Activated CD4-positive, CD25-positive, alpha-beta regulatory T cell treated with anti-CD3 and anti-CD28 coated beads, Interleukin-2, amount 50 U/mL, for 16 hours (primary cell): ENCODE measurements at regions not wholly inside any gene's neighbourhood (a gene's known extent, or its start where the extent isn't known, plus 50 kb on each side); places are given as distances from the start of the nearest gene placed in this dataset.

Experiments
- DNase-seq: peaks from one replicate; pipeline ENCODE4 v3.0.0-alpha.2; 2020; ENCODE audit warnings: low read depth, low spot score

GRCh38 chr15:26477044-26477443 is 295.8 kb downstream of the GABRB3 start:
- no peak for DNase-seq

DNA sequence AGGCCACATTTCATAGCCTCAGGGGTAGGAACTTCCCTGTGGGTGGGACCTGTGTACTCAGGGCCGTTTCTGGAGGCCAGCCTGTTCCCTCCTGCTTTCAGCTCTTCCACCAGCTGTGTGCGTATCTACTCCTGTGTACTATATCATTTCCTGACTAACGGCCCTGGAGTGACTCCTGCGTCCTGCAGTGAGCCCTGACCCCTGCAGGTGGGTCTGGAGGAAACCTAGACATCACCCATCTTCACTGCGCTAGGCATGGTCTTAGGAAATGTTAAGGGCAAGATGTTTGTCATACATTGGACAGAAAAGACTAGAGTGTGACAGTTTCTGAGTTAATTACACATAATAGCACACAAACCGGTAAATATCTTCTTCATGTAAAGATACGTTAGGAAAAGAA is 297.3 kb downstream of the GABRB3 start:
- DNase-seq, result no peak

DNA sequence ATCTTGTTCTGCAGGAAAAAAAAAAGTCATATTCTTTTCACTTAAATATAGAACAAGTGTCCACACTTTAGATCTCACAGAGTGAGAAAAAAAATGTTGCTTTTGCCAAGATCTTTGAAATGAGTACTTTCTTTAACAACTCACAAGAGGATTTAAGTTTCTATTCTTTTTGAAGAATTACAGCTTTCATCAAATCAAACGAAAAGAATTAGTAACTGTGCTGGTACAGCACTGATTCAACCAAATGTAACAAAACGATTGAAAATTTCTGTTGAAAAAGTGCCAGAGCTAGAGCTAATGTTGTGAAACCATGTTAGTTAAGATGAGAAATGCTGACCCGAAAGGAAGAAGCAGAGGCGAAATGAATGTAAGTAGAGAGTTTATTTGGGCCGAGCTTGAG is 300.2 kb downstream of the GABRB3 start:
- no peak for DNase-seq

GRCh38 chr15:26461847-26462608 is 310.8 kb downstream of the GABRB3 start:
- DNase-seq, result no peak

DNA sequence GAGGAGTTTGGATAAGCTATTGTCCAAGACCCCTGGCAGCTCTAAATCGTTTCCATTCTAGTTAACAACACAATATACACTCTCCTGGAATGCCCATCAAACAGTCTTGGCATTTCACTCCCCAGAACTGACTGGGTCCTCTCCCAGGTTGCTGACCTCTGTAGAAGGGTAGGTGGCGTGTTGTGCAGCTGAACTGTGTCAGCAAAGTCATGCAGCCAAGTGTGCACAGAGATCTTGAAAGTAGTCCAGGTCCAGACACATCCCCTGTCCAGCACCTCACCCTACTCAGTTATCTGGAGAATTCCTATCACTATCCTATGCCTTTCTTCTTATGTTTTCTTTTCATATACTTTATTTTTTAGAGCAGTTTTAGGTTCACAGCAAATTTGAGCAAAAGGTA is 312.7 kb downstream of the GABRB3 start:
- no peak for DNase-seq

DNA sequence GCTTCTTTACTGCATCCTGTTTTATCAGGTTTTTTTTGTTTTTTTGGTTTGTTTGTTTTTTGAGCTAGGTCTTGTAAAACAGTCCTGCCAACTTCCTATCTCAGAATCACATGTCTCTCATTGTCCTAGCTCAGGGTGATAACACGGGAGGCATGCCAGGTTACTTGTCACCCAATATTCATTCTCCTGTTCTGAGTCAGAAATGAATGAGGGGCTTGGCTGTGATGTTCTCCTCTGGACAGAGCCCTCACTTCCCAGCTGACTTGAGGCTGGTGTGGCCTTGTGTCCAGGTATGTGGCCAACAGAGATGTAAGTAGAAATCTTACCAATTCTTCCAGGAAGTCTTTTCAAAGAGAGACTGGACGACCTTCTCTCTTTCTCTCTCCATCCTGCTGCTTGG is 317.0 kb downstream of the GABRB3 start:
- DNase-seq, result no peak

DNA sequence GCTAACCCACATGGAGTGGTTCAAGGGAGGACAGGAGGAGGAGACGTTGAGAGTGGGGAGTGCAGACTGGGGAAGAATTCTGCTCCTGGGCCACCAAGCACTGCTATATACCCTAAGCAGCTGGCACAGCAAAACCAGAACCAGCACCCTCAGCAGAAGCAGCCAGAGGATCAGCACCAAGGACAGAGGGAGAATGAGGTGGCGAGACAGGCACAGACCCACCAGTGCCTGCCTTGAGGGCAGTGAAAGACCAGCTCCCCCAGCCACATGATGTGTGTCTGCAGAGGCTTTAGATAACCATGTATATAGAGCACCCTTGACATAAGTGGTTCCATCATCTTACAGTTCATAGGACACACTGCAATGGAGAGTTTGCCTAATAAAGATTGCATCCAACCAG is 319.0 kb downstream of the GABRB3 start:
- DNase-seq, result no peak

- no peak for DNase-seq
Observed at GRCh38 chr15:26451995-26452394, 320.9 kb downstream of the GABRB3 start.

DNA sequence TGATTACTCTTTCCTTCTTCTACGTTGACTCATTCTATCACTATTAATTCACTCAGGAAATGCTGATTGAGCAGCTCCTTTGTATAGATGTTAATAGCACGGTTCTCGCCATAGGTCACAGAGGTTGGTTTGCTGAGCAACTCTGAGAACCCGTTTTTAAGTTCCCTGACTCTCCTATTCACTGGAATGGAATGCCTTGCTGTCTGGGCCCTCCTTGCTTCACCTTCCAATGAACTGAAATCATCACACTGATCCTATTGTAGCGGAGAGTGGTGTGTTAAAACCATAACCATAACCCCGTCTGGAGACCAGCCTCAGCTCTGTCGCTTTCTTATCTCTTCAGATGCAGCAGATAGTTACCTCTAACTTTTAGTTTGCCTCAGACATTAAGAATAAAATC is 323.6 kb downstream of the GABRB3 start:
- DNase-seq, result no peak

DNA sequence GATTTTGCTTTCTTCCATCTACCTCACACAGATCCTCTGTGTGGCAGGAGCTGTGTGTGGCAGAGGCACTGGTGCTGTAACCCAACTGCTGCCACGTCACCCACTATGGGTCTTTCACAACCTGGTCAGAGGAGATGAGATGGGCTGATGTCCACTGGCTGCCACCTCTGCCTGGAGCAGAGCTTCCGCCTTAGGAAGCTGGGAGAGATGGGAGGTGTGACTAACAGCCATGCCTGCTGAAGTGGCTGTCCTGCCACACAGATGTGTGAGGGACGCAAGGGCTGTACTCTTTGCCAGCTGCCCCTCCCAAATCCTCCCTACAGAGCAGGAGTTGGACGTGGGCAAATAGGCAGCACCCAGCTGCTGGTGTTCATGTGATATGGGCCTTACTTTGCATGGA is 329.5 kb downstream of the GABRB3 start:
- DNase-seq, result no peak

GRCh38 chr15:26442680-26443079 is 330.2 kb downstream of the GABRB3 start:
- DNase-seq, result no peak

DNA sequence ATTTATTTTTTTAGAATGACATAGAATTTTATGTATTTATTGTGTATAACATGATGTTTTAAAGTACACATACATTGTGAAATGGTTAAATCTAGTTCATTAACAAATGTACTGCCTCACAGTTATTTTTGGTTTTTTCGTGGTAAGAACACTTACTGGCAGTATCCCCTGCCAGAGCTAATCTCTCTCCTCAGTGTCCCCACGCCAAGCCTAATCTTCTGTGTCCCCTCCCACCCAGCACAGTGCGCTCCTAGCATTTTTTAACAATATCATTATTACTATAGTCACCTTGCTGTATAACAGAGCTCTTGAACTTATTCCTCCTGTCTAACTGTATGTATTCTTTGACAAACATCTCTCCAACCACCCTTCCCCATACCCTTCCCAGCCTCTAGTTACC is 333.2 kb downstream of the GABRB3 start:
- no peak for DNase-seq

DNA sequence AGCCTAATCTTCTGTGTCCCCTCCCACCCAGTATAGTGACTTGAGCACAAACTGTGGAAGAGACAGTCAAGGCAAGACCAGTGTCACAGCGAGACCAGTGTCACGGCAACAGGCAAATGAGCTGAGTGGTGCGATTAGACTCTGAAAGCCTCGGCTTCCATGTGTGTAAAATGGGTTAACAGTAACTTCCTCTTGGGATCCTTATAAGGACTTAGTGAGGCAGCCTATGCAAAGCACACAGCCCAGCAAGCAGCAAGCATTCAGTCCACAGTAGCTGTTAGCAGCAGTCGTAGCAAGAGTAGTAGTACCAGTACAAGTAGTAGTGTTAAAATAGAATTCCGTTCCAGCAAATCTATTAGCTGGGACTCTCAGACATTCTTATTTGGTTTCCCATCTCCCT is 334.1 kb downstream of the GABRB3 start:
- no peak for DNase-seq

DNA sequence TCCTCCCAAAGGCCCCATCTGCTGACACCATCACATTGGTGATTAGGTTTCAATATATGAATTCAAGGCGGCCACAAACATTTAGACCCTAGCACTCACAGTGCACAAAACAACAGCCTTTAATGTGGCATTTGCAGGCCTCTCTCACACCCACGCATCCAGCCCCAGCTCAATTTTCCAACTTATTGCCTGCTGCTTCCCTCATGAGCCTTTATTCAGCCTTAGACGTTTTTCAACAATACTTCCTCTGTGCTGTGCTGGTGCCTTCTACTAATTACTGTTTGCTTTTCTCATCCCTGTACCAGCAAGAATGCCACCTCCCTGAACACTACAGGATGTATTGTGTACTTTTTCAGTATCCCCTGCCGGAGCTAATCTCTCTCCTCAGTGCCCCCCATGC is 334.6 kb downstream of the GABRB3 start:
- no peak for DNase-seq

DNA sequence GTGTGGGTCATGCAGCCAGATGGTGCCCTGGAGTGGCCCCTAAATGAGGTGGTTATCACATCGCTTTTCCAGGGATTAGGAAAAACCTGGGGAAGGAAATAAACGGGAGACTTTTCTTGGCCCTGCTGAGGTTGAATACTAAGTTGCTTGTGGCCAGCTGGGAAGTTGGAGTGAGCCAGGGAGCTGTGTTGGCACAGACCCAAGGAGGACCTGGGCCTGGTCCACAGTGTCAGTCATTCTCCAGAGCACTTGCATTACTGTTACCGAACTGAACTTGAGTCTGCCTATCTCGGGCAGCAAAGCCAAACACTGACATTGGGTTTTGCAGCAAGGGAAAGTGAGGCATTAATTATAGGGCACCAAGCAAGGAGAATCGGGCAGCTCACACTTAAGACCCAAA is 339.0 kb downstream of the GABRB3 start:
- no peak for DNase-seq

DNA sequence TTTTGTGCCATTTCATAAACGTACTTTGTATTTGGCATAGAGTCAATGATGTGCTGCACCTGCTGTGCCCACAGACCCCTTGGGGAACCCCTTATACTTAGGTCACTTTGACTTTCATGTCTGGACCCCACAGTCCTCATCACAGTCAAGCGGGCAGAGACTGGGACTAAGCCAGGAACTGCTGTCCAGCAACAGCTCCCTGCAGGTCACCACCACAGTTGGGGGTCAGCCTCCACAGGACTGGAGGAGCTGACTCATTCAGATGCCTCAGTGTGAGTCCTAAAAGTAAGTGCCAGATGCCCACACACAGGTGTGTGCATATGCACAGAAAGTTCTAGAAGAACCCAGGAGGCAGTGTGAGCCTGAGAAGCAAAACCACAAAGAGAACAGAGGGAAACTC is 339.8 kb downstream of the GABRB3 start:
- no peak for DNase-seq

DNA sequence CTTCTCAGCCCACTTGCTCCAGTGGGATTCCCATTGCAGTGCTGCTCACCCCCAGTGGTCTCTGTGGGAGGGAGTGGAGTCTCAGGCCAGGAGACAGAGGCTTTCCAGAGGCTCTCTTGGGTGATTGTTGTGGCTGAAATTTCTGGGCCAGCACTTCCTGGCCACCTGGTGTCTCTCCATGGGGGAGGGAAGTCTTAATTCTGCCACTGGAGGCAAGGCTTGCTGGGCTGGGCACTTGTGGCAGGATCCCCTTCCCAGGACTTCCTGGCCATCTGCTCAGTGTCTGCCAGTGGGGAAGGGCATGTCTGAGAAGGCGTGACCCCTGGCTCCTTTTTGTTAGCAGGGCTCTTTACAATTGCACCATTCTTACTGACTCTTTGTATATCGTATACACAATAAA is 351.8 kb downstream of the GABRB3 start:
- DNase-seq, result no peak

GRCh38 chr15:26395624-26396023 is 377.2 kb downstream of the GABRB3 start:
- no peak for DNase-seq

DNA sequence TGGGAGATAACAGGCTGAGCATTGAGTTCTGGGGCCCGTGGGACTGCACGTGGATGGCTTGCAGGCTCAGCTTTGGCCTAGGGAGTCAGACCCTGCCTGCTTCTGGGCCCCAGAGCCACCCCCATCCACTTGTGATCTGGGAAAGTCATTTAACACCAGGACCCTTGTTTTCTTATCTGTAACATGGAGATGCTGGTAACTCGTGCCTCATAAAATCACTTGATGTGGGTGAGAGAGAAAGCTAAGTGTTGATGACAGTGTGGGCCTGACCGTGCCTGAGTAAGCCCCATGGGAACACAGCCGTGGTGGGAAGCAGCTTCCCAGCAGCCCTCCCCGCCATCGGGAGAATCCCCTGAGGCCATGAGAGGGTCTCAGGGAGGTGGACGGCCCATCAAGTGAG is 378.1 kb downstream of the GABRB3 start:
- no peak for DNase-seq

GRCh38 chr15:26392956-26393355 is 379.9 kb downstream of the GABRB3 start:
- DNase-seq, result no peak

DNA sequence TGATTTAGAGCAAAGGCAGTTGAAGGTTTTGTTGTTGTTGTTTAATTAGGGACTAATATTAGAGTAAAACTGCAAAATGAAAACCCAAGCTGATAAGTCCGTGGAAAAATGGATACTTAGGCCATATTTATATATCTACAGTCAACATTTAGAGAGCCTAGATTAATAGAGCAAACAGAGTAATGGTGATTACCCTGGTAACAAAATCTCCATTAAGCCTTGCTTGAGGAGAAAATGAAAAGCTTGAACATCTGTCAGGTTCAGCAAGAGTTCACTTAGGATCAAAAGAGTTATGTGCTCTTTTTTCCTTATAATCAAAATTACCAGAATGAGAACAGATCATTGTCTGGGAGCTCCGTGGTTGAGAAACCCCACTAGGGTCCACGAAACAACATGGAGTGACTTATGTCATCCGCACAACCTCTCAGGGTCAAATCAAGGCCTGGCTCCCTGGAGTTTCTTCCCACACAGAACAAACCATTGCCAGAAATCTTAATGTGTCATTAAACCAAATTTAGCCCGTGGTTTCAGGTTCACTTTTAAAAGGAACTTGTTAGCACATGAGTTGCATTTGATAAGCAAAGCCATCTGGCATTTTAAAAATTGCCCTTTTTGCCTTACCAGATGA is 381.2 kb downstream of the GABRB3 start:
- DNase-seq, result no peak

GRCh38 chr15:26382444-26383072 is 390.3 kb downstream of the GABRB3 start:
- DNase-seq, result no peak

- no peak for DNase-seq
Observed at GRCh38 chr15:26378304-26378703, 394.6 kb downstream of the GABRB3 start.
